DMS114 treated with DMSO at 0.1 percent for 48 hours (cell line): ENCODE measurements at regions not wholly inside any gene's neighbourhood (a gene's known extent, or its start where the extent isn't known, plus 50 kb on each side); places are given as distances from the start of the nearest gene placed in this dataset.

Experiments used
- DNase-seq: peaks from one replicate; lab custom pipeline; 2025; ENCODE audit not compliant: unreplicated experiment; lab: John Stamatoyannopoulos, UW

GRCh38 chr2:43109261-43109743 is 117.1 kb downstream of the ZFP36L2 start:
- no peak for DNase-seq

GRCh38 chr2:43107679-43108078 is 118.7 kb downstream of the ZFP36L2 start:
- no peak for DNase-seq

GRCh38 chr2:43106559-43107527 is 119.6 kb downstream of the ZFP36L2 start:
- no peak for DNase-seq

- DNase-seq = no peak
Measured at GRCh38 chr2:43105586-43106558, 120.5 kb downstream of the ZFP36L2 start.

- no peak for DNase-seq
Measured at GRCh38 chr2:43104763-43105162, 121.6 kb downstream of the ZFP36L2 start.

GRCh38 chr2:43104106-43104505 is 122.3 kb downstream of the ZFP36L2 start:
- no peak for DNase-seq

- no peak for DNase-seq
Measured at GRCh38 chr2:43103093-43103404, 123.4 kb downstream of the ZFP36L2 start.

- DNase-seq = no peak
Measured at GRCh38 chr2:43102366-43103092, 123.9 kb downstream of the ZFP36L2 start.

- DNase-seq = no peak
Measured at GRCh38 chr2:43101751-43102150, 124.7 kb downstream of the ZFP36L2 start.

GRCh38 chr2:43100883-43101662 is 125.3 kb downstream of the ZFP36L2 start:
- no peak for DNase-seq

- no peak for DNase-seq
Measured at GRCh38 chr2:43100362-43100882, 126.0 kb downstream of the ZFP36L2 start.

- DNase-seq = no peak
Measured at GRCh38 chr2:43099797-43100196, 126.6 kb downstream of the ZFP36L2 start.

GRCh38 chr2:43098539-43098938 is 127.9 kb downstream of the ZFP36L2 start:
- no peak for DNase-seq

GRCh38 chr2:43097644-43098408 is 128.6 kb downstream of the ZFP36L2 start:
- no peak for DNase-seq

- no peak for DNase-seq
Measured at GRCh38 chr2:43095533-43096295, 130.7 kb downstream of the ZFP36L2 start.

GRCh38 chr2:43092520-43093179 is 133.8 kb downstream of the ZFP36L2 start:
- DNase-seq = no peak

GRCh38 chr2:43090317-43090716 is 136.1 kb downstream of the ZFP36L2 start:
- DNase-seq = no peak
